ENCODE measurements at regions not wholly inside any gene's neighbourhood (a gene's known extent, or its start where the extent isn't known, plus 50 kb on each side); places are given as distances from the start of the nearest gene placed in this dataset.
A peak's percentile ranks its signal among the peaks of the same experiment; 100 is the strongest.

GRCh38 chr7:69225259-69225943, 372.9 kb upstream of the AUTS2 start:
- Histone ChIP-seq H4K20me1 (ENCODE audit: insufficient read depth, low read length) (no peaks in the 10 kb centered on the region), H3K79me2 (ENCODE audit: insufficient read depth, low read length) (no peaks in the 10 kb centered on the region), H3K36me3 (ENCODE audit: insufficient read depth, low read length) (no peaks in the 10 kb centered on the region), H3K9ac (ENCODE audit: low read length) (no peak overlapping the region), H3K4me2 (ENCODE audit: low read length) (no peak overlapping the region), H2AFZ (ENCODE audit: low read depth, low read length) (no peak overlapping the region), H3K4me3 (ENCODE audit: insufficient read depth, low read depth, low read length) (no peak overlapping the region), H3K4me1 (ENCODE audit: insufficient read depth, low read length) (no peaks in the 10 kb centered on the region), H3K27ac (ENCODE audit: low read depth, low read length) (no peak overlapping the region), H3K27me3 (ENCODE audit: insufficient read depth, low read length) (no peaks in the 10 kb centered on the region), H3K9me3 (ENCODE audit: insufficient read depth, low read depth, low read length) (peaks cover 2% of the 10 kb centered on the region)
- H3K4me3 Mint-ChIP-seq (ENCODE audit: unreplicated experiment): no peak overlapping the region
- DNase-seq (ENCODE audit: low read depth) (peak; percentile 43), FAIRE-seq (no peak)
- no peaks in the 10 kb centered on the region for H3K36me3 Mint-ChIP-seq (ENCODE audit: low read depth, unreplicated experiment)
- H3K27me3 Mint-ChIP-seq (ENCODE audit: low read depth, unreplicated experiment): no peaks in the 10 kb centered on the region
- H3K27ac Mint-ChIP-seq (ENCODE audit: unreplicated experiment): no peak overlapping the region
- no peaks in the 10 kb centered on the region for H3K4me1 Mint-ChIP-seq (ENCODE audit: low read depth, unreplicated experiment)
- H3K9me3 Mint-ChIP-seq (ENCODE audit: unreplicated experiment): peaks cover 9% of the 10 kb centered on the region
- TF ChIP-seq EZH2 (IDR thresholded peaks at IDR 0.05; ENCODE audit: insufficient read depth, low read length): no peak
- TF ChIP-seq, protein P1, sequence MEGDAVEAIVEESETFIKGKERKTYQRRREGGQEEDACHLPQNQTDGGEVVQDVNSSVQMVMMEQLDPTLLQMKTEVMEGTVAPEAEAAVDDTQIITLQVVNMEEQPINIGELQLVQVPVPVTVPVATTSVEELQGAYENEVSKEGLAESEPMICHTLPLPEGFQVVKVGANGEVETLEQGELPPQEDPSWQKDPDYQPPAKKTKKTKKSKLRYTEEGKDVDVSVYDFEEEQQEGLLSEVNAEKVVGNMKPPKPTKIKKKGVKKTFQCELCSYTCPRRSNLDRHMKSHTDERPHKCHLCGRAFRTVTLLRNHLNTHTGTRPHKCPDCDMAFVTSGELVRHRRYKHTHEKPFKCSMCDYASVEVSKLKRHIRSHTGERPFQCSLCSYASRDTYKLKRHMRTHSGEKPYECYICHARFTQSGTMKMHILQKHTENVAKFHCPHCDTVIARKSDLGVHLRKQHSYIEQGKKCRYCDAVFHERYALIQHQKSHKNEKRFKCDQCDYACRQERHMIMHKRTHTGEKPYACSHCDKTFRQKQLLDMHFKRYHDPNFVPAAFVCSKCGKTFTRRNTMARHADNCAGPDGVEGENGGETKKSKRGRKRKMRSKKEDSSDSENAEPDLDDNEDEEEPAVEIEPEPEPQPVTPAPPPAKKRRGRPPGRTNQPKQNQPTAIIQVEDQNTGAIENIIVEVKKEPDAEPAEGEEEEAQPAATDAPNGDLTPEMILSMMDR (IDR thresholded peaks at IDR 0.05; ENCODE audit: insufficient read depth, low read depth, low read length): no peak

DNA sequence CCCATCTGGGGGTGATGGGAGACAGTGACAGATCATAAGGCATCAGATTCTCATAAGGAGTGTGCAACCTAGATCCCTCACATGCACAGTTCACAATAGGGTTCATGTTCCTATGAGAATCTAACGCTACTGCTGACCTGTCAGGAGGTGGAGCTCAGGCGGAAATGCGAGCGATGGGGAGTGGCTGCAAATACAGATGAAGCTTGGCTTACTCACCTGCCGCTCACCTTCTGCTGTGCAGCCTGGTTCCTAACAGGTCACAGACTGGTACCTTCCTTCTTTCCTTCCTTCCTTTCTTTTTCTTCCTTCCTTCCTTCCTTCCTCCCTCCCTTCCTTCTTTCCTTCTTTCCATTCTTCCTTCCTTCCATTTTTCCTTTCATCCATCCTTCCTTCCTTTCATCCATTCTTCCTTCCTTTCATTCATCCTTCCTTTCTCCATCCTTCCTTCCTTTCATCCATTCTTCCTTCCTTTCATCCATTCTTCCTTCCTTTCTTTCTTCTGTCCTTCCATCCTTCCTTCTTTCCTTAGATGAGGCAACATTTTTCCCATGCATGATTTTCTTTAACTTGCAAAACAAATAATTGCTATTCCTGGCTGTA, 370.0 kb upstream of the AUTS2 start:
- H3K27ac Mint-ChIP-seq (ENCODE audit: unreplicated experiment): no peak overlapping the region
- no peaks in the 10 kb centered on the region for H3K36me3 Mint-ChIP-seq (ENCODE audit: low read depth, unreplicated experiment)
- Histone ChIP-seq H3K36me3 (ENCODE audit: insufficient read depth, low read length) (no peaks in the 10 kb centered on the region), H3K9ac (ENCODE audit: low read length) (no peak overlapping the region), H3K79me2 (ENCODE audit: insufficient read depth, low read length) (no peaks in the 10 kb centered on the region), H3K27me3 (ENCODE audit: insufficient read depth, low read length) (peaks cover 4% of the 10 kb centered on the region), H3K4me2 (ENCODE audit: low read length) (no peak overlapping the region), H4K20me1 (ENCODE audit: insufficient read depth, low read length) (no peaks in the 10 kb centered on the region), H3K4me1 (ENCODE audit: insufficient read depth, low read length) (no peaks in the 10 kb centered on the region), H3K4me3 (ENCODE audit: insufficient read depth, low read depth, low read length) (no peak overlapping the region), H3K9me3 (ENCODE audit: insufficient read depth, low read depth, low read length) (peaks cover 2% of the 10 kb centered on the region), H2AFZ (ENCODE audit: low read depth, low read length) (no peak overlapping the region), H3K27ac (ENCODE audit: low read depth, low read length) (no peak overlapping the region)
- TF ChIP-seq, protein P1 (IDR thresholded peaks at IDR 0.05; ENCODE audit: insufficient read depth, low read depth, low read length): no peak
- no peak for TF ChIP-seq EZH2 (IDR thresholded peaks at IDR 0.05; ENCODE audit: insufficient read depth, low read length)
- no peak overlapping the region for H3K4me3 Mint-ChIP-seq (ENCODE audit: unreplicated experiment)
- FAIRE-seq (no peak), DNase-seq (ENCODE audit: low read depth) (no peak)
- H3K27me3 Mint-ChIP-seq (ENCODE audit: low read depth, unreplicated experiment): peaks cover 3% of the 10 kb centered on the region
- H3K9me3 Mint-ChIP-seq (ENCODE audit: unreplicated experiment): peaks cover 3% of the 10 kb centered on the region
- no peaks in the 10 kb centered on the region for H3K4me1 Mint-ChIP-seq (ENCODE audit: low read depth, unreplicated experiment)

All from astrocyte (in vitro differentiated cells and primary cell).